GM19328 (cell line): ENCODE measurements at regions not wholly inside any gene's neighbourhood (a gene's known extent, or its start where the extent isn't known, plus 50 kb on each side); places are given as distances from the start of the nearest gene placed in this dataset.
"Not testable (repeated sequence)": the region's sequence is repeated elsewhere in the genome, so short reads cannot be mapped to it uniquely, and the experiment has no call there.

ENCODE experiments used
- ATAC-seq: cut with Tn5 transposase; IDR thresholded peaks from one replicate; pipeline ENCODE4 v1.9.1; 2021; ENCODE audit warnings: mild to moderate bottlenecking, moderate library complexity; ENCODE audit not compliant: unreplicated experiment

DNA sequence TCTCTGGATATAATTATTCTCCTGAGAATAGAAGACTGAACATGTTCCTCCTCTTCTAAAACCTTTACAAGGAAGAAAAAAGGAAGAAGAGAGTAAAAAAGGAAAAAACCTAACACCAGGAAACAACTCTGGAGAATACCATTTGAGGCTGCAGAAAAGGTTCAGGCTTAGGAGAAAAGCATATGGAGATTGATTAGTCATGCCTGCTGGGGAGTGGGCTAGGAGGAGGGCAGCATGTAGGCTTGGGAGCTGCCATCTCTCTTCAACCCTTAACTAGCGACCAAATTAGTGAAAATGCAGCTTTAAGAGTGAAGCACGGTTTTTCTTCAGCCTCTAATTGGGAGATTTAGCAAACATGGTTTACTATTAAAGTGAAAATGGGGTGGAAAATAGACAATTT, 273.0 kb upstream of the CRY1 start:
- no peak for ATAC-seq

DNA sequence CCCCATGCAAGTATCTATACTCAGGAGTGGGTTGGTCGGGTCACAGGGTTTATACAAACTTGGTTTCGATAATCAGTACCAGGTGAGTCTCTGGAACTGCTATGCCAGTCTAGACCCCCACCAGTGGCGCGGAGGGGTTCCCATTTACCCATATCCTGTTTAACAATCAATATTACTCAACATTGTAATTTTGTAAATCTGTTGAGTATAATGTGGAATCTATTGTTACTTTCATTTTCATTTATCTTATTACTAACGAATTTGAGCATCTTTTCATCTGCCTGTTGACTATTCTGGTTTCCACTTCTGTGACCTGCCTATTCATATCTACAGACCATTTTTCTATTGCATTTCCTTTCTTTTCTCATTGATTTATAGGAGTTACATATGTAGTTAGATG, 275.2 kb upstream of the CRY1 start:
- ATAC-seq = no peak

DNA sequence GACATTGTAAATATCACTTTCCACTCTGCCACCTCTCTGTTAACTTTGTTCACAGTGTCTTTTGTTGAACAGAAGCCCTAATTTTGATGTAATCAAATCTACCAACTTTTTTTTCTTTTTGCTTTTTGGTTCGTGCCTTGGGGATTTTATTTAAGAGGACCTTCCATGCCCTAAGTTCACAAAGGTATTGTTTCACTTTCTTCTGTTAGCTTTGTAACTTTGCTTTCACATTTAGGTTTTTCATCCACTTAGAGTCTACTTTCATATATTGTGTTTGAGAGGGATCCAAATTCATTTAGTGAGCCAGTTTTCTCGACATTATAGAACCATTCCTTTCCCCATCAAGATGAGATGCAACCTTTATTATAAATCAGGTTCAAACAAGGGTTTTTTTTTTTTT, 275.7 kb upstream of the CRY1 start:
- no peak for ATAC-seq

DNA sequence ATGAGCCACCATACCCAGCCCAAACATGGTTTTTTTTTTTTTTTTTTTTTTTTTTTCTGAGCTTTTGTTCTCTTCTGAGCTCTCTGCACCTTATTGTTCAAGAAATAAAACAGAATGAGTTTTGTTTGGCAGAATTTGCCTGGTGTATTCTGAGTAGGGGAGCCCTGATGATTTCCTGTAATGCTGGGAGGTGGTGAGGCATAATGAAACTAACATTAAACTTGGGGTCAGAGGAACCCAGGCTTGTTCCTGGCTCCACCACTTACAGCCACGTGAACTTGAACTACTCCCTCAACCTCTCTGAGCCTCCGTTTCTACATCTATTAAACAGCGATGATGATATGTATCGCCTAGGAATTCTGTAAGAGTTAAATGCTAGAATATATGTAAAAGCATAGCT, 276.3 kb upstream of the CRY1 start:
- no peak for ATAC-seq

DNA sequence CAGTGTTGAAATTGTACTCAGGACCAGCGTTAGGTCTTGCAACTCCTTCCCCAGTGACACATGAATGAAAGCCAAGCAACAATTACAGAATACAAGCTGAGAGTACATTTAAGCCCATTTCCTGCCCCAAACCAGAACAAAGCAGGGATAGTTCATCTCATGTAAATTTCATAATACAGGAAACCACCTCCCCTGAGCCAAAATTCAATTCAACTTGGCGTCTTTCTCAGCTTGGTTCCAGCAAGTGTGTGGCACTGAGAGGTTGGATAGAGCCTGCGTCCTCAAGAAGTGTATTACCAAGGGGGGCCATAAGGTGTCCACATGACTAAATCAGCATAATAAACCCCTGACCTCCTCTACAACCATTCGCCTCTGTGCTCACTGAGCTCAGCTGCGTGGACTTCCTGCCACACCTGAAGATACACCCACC, 278.9 kb upstream of the CRY1 start:
- ATAC-seq = no peak

DNA sequence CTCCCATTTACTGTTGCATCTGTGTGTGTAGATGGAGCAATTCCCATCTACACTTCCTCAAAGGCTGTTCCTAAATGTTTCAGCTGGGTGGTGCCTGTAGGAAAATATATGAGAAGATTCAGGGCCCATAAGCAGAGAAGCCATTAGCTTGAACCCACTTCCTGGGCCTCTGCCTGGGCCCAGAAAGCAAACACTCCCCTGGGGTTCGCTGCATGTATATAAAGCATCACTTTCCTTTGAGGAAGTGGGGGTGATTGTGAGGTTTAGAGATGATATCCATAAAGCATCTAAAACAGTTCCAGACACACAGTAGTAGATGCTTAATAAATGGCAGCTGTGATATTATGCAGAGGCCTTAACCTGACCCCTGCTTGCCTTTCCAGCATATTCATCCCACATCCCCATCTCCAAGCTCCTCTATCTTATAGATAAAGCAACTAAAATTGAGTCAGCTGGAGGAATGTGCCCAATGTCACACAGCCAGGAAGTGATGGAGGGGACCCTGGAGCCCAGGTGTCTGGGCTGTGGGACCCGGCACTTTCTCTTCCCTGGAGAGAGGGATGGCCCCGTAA, 280.0 kb upstream of the CRY1 start:
- ATAC-seq = no peak

DNA sequence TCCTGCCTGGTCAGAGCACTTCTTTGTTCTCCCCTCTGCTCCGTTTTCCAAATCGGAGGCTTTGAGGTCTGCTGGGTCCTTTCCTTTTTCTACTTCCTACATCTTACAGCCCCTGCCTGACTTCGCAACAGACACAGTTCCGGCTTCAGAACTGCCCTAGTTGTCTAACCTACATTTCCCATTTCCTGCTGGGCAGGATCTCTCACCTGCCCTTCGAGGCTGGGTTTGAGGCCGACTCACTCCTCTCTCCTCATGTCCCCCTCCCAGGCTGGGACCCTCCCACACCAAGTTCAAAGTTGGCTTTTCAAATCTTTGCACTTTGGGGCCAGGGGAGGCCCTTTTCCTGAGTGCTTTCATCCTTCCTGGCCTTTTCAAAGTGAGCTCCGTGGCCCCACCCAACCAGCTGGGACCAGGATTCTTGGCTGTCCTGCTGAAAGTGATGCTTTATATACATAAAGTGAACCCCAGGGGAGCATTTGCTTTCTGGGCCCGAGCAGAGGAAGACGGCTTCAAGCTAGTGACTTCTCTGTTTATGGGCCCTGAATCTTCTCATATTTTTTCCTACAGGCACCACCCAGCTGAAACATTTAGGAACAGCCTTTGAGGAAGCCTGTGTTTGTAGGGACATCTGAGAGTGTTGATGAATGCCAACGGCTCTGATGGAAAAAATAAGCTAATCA, 281.0 kb upstream of the CRY1 start:
- no peak for ATAC-seq

DNA sequence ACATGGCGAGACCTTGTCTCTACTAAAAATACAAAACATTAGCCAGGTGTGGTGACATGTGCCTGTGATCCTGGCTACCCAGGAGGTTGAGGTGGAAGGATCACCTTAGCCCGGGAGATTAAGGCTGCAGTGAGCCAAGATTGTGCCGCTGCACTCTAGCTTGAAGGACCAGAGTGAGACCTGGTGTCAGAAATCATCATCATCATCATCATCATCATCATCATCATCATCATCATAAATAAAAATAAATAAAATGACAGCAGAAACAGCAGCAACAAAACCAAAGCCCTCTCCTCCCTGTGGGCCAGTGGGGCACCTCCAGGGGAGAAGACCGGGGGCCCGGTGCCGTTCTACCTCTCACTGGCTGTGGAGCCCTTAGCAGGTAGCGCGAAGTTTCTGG, 281.9 kb upstream of the CRY1 start:
- ATAC-seq = no peak

DNA sequence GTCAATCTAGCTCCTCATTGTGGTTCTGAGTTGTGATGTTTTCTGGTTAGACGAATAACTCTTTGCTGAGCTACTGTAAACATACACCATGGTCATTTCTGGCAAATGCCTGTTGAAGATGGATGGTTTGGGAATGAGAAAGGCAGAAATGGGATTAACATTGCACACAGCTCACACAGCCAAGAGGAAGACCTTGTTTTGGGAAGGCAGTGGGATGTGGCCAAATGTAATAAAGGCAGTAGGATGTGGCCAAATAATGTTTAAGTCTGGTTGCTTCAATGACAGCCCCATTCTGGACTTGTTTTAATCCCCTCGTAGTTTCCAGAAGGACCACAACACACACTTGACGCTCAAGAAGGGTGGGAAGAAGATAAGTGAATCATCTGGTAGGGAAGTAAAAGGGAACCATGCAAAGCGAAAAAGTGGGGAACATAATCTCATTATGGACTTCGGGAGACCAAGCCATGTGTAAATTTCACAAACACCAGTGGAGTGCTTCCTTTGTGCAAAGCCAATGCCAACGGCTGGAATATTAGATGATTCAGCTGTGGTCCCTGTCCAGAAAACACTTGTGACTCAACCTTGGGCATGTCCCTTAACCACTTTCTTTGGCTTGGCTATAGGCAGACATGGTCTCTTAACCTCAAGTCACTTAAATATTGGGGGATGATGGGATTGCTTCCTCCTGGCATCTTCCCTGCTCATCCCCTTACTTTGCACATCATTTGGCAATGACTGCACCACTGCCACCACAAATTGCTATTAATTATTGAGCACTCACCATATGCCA, 284.4 kb upstream of the CRY1 start:
- ATAC-seq = no peak

DNA sequence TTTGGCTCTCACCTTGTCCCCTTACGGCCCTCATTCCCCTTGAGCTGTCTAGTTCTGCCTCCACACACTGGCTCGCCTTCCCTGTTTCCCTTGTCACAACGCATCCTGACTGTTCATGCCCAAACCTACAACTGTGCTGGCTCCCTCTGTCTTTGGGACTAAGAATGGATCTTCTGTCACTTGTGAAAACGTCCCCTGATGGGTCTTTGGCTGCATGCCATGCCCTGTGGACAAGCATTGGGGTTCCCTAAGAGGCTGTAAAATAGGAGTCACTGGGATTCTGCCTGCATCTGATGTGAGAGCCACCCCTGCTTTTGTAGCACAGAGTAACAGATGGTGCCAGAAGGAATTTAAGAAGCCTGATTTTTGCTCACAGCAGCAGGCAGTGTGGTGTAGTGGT, 285.3 kb upstream of the CRY1 start:
- no peak for ATAC-seq

DNA sequence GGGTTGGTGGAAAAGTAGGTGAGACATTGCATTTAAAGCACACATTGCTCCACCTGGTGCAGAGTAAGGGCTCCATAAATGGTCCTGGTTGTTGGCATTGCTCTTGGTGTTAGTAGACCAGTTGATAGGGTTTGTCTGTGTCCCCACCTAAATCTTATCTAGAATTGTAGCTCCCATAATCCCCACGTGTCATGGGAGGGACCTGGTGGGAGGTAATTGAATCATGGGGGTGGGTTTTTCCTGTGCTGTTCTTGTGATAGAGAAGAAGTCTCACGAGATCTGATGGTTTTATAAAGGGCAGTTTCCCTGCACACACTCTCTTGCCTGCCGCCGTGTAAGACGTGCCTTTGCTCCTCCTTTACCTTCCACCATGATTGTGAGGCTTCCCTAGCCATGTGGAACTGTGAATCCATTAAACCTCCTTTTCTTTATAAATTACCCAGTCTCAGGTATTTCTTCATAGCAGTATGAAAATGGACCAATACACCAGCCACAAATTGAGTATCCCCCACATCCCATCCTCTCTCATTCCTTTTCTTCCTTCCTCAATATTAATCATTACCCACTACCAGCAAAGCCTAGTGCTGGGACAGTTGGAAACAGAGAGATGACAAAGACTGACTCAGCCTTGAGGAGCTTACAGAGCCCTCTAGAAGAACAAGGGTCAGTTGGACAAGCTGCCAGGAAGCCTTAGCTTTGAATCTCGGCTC, 285.9 kb upstream of the CRY1 start:
- not testable (repeated sequence) for ATAC-seq

DNA sequence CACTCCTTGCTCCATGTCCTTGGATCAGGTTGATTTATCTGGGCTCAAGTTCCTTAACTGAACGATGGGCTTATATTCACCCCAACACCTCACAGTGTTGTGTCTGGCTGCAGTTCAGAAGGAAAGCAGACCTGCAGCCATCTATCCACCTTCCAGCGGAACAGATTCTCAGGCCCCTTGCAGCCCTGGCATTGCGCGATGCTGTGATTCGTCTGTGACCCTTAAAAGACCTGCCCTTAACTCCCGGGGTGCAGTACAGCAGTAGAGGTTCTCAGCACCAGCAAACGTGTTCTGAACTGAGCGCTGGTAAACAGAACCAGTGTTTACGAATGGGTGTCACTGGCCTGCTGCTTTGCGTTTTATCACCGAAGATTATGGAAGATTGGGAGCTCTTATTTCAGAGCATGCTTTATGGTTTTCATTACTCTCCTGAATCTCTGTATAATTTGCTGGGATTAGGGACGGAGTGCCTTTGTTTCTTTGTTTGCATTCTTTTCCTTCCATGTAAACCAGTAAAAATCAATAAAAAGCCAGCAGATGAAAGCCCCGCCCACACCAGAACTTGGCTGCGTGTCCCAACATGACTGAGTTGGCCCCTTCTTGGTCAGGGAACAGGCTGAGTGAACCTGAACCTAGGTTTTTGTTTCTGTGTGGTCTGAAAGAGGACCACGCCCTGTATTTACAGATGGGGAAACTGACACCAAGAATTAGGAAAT, 286.7 kb upstream of the CRY1 start:
- no peak for ATAC-seq

DNA sequence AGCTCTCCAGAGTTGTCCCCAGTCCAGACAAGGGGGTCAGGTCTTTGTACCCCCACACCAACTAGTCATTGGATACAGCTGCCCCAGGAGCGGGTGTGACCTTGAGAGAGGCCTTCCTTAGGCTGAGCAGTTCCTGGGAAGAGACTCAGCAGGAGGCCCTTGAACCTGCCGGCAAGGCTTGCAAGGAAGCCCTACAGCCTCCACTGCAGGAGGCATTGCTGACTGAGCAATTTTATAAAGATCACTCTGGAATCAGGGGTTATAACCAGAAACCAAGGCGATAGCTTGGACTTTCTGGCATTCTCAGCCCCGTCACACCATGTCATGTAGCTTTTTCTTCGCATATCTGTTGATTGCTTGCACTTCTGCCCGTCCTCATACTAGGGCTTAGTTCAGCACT, 291.3 kb upstream of the CRY1 start:
- ATAC-seq = no peak

DNA sequence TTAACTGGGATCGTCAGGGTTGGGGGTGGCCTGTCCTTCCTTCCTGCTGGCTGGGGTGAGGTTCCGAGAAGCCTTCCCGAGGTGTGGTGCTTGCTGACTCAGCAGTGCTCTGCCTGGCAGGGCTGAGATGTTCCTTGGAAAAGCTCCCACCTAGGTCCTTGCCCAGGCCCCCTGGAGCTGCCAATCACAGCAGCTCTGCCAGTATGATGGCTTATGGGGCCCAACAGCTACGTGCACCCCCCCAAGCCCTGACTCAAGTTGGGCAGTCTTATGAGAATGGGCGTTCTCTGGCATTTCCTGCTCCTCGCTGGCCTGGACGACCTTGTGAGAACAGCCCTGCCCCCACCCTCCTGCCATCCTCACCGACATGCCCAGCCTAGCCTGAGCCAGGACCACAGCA, 292.2 kb upstream of the CRY1 start:
- ATAC-seq = no peak

DNA sequence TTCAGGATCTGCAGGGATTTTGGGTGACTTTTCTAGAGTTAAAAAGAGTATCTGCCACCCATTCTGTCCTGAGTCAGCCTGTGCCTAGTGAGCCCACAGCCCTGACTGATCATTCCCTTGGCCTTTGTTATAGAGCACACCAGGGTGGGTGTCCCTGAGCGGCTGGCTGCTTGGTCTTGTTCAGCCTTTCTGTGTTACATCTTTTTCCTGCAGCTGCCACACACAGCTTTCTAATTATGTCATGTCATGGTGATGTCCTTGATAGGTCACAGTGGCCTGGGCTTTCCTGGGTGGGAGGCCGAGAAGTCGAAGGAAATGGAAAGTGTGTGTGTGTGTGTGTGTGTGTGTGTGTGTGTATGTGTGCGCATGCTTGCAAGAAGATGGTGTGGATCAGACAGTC, 293.2 kb upstream of the CRY1 start:
- no peak for ATAC-seq

DNA sequence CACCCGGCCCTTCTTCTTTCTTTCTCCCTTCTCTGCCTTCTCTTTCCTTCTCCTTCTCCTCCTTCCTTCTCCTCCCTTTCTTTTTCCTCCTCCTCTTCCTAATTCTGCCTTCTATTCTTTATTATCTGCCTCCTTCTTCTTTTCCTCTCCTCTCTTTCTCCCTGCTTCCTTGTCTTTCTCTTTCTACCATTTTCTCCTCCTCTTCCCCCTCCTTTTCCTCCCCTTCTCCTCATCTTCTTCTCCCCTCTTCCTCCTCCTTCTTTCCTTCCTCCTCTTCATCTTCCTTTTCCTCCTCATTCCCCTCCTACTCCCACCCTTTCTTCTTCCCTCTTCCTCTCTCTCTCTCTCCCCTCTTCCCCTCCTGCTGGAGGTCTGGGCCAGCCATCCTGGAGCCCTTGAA, 294.9 kb upstream of the CRY1 start:
- no peak for ATAC-seq

DNA sequence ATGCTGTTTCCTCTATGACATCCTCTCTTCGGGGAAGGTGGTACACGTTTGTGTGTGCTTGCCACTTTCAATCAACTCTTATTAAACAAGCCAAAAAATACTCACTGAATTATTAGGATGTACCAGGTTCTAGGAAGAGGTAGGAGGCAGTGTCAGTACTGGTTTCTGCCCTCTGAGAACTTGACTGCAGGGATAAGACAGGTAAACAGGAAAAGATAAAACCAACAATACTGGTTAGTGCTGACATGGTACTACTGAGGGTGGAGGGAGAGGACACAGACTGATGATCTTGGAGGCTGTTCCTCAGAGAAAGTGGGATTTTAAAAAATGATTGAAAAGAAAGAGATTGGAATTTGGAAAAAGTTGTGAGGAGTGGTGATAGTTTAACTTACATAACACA, 295.2 kb upstream of the PWP1 start:
- ATAC-seq = no peak

DNA sequence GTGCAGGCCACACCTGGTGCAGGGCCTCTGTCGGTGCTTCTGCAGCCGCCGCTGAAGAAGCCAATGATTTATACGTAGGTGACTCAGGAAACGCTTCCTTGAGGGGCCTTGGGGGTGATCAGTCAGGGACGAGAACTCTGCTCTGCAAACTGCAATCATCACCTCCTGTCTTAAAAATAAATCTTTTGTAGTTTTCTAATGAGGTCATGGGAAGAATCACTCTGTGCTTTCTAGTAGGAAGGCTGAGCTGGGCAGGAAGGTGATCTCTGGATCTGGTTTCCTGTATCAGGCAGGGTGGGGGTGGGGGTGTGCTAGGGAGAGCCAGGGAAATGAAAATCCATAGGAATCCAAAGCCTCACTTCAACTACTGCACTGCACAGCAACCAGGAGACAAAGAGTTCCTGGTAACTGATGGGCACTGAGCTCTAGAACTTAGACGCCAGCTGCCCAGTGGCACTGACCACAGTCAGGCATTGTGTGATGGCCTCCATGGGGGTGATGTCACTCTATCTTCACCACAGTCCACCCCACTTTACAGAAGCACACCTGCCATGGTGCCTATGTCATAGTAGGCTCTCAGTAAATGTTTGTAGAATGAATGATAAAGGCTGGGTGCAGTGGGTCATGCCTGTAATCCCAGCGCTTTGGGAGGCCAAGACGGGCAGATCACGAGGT, 292.4 kb upstream of the PWP1 start:
- no peak for ATAC-seq

DNA sequence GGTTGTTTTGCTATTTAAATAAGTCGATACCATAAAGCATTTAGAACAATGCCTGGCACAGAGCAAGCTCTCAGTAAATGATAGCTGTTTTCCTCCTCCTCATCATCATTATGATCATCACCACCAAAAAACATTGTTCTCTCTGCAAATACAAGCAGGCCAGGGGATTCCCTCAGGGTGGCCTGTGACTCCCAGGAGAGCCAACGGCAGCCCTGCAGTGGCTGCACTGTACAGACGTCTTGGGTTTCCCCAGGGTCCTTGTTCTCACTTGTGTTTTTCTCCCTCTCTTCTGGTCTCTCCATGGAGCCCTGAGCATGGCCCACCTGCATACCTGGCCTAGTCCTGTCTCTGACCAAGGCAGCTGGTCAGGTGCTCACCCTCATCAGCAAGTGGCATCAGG, 290.9 kb upstream of the PWP1 start:
- no peak for ATAC-seq

DNA sequence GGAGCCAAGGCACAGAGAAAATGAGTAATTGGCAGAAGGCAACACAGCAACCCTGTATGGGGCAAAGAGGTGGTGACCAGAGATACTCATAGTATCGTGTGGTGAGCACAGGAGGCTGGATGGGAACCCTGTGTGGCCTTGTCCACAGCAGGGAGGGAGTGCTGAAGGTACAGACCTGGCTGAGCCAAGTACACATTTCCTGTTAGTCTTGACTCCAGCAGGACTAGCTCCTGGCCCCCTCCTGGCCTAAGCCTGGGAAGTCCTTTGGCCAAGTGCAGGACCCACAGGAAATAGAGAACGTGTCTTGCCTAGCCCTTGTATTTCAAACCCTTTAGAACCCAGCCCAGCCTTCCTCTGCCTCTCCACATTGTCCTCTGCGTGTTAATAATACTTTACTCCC, 289.8 kb upstream of the PWP1 start:
- ATAC-seq = no peak

DNA sequence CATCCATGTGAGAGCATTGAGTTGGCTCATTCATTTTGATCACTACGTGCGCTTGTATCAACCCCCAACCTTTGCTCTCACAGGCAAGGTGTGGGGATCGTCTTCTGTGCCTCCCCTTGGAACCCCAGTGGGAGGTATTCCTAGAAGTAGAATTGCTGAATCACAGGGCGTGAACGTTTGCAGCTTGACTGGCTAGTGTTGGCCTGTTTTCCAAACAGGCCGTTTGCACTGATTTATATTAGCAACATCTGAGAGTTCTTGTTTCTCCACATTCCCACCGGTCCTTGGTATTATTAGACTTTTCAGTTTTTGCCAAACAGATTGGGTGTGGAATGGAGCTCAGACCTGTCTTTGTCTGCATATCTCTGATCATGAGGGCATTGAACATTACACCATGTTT, 288.6 kb upstream of the PWP1 start:
- ATAC-seq = no peak
